HepG2 (cell line): ENCODE measurements at regions not wholly inside any gene's neighbourhood (a gene's known extent, or its start where the extent isn't known, plus 50 kb on each side); places are given as distances from the start of the nearest gene placed in this dataset.

Experiments
- KAT7 ChIP-seq: IDR thresholded peaks from 2 replicates; pipeline ENCODE4 v1.6.1; 2018; ENCODE audit warnings: borderline replicate concordance, missing compliant biosample characterization
- MED8 ChIP-seq: sonication (generic); formaldehyde crosslinking; IDR thresholded peaks from 2 replicates; pipeline ENCODE4 v1.8.1; 2023; ENCODE audit warnings: mild to moderate bottlenecking, missing genetic modification reagents; ENCODE audit not compliant: insufficient replicate concordance
- NCOR1 ChIP-seq: fragments of 200-600 bp; sonication (generic); IDR thresholded peaks from 2 replicates; pipeline ENCODE4 v1.7.0; 2017; ENCODE audit warnings: antibody characterized with exemption, low read length, borderline replicate concordance
- SETDB1 ChIP-seq: sonication (generic); formaldehyde crosslinking; IDR thresholded peaks from 2 replicates; pipeline ENCODE4 v1.5.1; 2020; ENCODE audit warnings: missing genetic modification reagents, mild to moderate bottlenecking, borderline replicate concordance
- TRIM22 ChIP-seq: fragments of 450-650 bp; IDR thresholded peaks from 2 replicates; pipeline ENCODE4 v1.6.1; 2017
- TF ChIP-seq, protein P1 (sequence below): sonication (generic); formaldehyde crosslinking; IDR thresholded peaks from 2 replicates; pipeline ENCODE4 v1.4.0; 2020; ENCODE audit warnings: missing genetic modification reagents, borderline replicate concordance
- TF ChIP-seq, protein P2 (sequence below): IDR thresholded peaks from 2 replicates; pipeline ENCODE4 v1.6.1; 2016

DNA sequence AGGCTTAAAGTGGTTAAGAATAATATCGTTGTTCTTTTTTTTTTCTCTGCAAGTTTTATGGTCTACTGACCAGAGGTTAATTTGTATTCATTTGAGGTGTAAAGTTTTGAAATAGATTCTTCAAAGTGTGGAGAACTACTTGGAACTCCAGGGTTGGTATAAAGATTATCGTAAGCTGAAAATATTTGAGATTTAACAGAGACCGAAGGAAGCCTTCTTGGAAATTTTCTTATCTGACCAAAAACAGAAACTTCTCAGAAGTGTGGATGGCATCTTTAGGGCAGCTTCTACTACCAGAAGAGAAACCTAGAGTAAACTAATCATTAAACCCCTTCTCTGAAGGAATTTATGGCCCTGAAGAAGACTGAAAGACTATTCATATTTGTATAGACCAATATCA is 206.8 kb upstream of the MON1B start (continued):
- TF ChIP-seq, protein P1, sequence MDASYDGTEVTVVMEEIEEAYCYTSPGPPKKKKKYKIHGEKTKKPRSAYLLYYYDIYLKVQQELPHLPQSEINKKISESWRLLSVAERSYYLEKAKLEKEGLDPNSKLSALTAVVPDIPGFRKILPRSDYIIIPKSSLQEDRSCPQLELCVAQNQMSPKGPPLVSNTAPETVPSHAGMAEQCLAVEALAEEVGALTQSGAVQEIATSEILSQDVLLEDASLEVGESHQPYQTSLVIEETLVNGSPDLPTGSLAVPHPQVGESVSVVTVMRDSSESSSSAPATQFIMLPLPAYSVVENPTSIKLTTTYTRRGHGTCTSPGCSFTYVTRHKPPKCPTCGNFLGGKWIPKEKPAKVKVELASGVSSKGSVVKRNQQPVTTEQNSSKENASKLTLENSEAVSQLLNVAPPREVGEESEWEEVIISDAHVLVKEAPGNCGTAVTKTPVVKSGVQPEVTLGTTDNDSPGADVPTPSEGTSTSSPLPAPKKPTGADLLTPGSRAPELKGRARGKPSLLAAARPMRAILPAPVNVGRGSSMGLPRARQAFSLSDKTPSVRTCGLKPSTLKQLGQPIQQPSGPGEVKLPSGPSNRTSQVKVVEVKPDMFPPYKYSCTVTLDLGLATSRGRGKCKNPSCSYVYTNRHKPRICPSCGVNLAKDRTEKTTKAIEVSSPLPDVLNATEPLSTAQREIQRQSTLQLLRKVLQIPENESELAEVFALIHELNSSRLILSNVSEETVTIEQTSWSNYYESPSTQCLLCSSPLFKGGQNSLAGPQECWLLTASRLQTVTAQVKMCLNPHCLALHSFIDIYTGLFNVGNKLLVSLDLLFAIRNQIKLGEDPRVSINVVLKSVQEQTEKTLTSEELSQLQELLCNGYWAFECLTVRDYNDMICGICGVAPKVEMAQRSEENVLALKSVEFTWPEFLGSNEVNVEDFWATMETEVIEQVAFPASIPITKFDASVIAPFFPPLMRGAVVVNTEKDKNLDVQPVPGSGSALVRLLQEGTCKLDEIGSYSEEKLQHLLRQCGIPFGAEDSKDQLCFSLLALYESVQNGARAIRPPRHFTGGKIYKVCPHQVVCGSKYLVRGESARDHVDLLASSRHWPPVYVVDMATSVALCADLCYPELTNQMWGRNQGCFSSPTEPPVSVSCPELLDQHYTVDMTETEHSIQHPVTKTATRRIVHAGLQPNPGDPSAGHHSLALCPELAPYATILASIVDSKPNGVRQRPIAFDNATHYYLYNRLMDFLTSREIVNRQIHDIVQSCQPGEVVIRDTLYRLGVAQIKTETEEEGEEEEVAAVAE (CRISPR knock-in tag), result no peak
- TF ChIP-seq KAT7 (CRISPR knock-in tag) (no peak), MED8 (no peak), NCOR1 (no peak), TRIM22 (no peak), SETDB1 (CRISPR knock-in tag) (no peak)
- TF ChIP-seq, protein P2, sequence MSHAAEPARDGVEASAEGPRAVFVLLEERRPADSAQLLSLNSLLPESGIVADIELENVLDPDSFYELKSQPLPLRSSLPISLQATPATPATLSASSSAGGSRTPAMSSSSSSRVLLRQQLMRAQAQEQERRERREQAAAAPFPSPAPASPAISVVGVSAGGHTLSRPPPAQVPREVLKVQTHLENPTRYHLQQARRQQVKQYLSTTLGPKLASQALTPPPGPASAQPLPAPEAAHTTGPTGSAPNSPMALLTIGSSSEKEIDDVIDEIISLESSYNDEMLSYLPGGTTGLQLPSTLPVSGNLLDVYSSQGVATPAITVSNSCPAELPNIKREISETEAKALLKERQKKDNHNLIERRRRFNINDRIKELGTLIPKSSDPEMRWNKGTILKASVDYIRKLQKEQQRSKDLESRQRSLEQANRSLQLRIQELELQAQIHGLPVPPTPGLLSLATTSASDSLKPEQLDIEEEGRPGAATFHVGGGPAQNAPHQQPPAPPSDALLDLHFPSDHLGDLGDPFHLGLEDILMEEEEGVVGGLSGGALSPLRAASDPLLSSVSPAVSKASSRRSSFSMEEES (CRISPR knock-in tag), result no peak
